Stimulated activated CD4-positive, alpha-beta T cell treated with anti-CD3 and anti-CD28 coated beads, Interleukin-1b, Interleukin-23, amount 100 ng/mL, for 48 hours (primary cell): ENCODE measurements at regions not wholly inside any gene's neighbourhood (a gene's known extent, or its start where the extent isn't known, plus 50 kb on each side); places are given as distances from the start of the nearest gene placed in this dataset.

Source experiments
- DNase-seq: peaks from one replicate; pipeline ENCODE4 v3.0.0-alpha.2; 2020

DNA sequence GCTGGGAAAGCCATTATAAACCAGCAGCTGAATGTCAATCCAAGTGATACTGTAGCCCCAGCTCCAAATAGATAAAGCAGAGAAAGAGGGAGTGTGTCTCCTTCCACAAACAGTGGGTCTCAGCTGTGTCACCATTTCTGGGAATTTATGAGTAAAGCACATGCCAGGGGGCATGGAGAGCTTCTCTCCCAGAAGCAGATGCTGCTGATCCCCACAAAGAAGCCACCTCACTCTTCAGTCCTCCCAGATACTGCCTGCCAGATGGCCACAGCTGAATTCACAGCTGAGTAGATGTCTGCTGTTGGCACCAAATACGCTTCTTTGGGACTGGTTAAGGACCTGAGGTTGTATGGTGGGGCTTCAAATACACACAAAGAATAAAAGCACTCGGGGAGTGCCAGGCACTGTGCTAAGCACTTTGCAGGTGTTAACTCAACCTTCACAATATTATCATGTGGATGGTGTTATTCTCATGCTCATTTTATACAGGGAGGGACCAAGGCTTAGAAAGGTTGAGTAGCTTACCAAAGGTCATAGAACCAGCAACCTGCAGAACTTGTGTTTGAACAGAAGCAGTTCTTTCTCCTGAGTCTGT, 298.3 kb downstream of the CDH11 start:
- no peak for DNase-seq

DNA sequence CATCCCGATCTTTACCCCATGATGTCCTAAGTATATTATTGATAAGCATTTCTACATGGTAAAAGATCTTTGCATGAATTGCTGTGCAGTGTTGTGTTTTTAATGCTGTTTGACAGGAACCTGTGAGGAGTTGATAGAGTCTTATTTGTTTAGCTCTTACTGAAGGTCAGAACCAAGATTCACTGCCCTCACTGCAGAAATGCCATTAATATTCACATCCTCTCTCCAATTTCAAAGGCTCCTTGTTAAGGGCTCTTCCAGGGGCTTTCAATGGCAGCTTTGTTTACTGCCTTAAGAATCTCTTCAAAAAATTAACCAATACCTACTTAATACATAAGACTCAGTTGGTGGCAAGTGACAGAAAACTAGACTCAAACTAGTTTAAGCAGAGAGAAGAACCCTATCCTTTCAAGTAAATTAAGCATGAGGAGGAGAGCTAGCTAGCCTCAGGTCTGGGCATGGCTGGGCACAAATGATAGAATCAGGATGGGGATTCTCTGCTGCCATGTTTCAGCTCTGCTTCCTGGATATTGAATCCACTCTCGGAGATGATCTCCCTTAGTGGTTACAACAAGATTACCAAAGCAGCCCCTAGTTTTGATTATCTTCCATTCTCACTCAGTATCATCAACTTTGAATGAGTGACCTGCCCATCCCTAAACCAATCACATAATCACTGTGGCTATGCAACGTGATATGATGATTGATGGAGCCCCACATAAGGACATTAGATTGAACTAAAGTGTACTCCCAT, 311.8 kb downstream of the CDH11 start:
- DNase-seq, result no peak

- DNase-seq, result no peak
These were observed 313.4 kb downstream of the CDH11 start for GRCh38 chr16:64808474-64808873.

DNA sequence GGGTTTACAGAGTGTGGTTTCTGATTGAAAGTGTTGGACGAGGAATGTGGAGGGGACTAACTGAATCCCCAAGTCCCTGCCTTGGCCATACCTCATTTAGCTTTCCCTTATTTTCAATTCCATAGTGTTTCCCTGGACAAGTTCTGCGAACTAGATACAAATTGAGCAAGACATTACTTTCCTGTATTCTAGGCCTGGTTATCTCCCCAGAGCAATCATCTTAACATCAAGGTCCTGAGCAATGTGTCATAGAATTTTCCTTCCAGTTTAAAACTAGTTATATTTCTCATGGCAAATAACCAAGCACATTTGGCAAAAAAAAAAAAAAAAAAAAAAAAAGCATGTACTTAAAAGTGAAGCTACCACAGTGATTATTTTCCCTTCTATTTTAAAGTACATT, 330.1 kb downstream of the CDH11 start:
- DNase-seq, result no peak

DNA sequence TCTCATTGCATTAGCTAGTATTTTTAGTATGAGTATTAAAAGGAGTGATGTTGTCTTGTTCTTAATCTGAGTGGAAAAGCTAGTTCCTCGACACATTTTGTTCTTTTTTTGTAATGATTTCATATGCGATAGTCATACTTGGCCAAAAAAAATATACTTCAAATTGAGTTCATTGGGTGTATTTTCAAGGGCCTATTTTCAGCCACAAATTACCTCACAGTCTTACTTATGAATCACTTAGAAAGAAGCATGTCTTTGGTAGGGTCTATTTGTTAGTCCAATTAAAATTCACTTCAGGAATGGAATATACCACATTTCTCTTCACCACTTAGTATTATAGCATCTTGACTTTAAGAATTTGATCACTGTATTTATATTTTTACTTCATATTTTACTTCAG, 337.2 kb downstream of the CDH11 start:
- no peak for DNase-seq

- no peak for DNase-seq
These were observed 339.4 kb downstream of the CDH11 start for GRCh38 chr16:64782484-64782883.

GRCh38 chr16:64780445-64780844, 341.4 kb downstream of the CDH11 start:
- DNase-seq, result no peak

DNA sequence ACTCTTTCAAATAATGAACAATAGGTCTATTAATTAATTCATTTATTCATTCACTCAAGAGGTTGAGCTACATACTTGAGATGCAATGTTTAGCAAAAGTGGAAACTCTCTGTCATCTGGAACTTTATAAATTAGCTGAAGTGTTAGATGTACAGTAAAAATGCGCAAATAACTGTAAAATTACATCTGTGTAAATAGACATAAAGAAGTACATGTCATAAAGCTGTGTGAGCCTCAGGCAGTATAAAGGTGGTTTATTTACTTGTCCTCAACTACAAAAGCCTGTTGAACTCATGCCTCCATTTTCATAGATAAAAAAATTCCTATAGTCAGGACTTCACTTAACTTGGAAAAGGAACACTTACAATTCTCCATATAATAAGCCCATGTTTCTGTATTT, 343.1 kb downstream of the CDH11 start:
- no peak for DNase-seq

GRCh38 chr16:64773638-64774037, 348.2 kb downstream of the CDH11 start:
- DNase-seq, result no peak

DNA sequence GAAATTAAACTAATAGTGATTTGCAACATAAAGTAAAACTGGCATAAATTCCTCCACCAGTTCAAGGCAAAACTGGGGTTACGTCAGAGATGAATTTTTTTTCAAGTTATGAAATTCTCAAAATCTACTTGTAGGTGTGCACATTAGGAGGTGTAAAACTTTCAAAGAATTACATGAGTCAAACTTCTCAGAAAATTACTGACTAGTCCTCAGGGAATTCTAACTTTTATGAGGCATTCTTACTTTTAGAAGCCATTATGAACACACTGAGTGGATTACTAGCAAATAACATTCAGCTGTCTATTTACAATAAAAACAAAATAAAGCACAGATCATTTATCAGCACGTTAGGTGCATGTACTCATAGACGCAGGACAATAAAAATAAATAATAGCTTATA, 348.7 kb downstream of the CDH11 start:
- DNase-seq, result no peak

- no peak for DNase-seq
These were observed 350.6 kb downstream of the CDH11 start for GRCh38 chr16:64771273-64771672.

DNA sequence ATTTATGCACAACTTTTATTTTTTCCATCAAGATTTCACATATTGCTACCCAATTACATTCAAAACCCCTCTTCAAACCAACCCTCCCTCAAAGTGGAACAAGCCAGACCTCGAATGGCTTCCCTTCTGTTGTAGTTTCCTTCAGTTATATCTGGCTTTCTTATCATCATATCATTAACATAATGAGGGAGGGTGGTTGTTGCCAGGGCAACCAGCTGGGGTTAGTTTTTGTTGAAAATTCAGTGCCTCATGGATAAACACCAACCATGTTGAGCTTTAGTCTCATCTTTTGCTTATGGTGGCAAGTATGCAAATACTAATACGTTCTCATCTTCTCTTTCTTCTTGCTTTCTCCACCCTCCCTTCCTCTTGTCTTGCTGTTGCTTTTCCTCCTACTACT, 359.7 kb downstream of the CDH11 start:
- DNase-seq, result no peak

- no peak for DNase-seq
These were observed 367.6 kb downstream of the CDH11 start for GRCh38 chr16:64754279-64754678.

- no peak for DNase-seq
These were observed 370.0 kb downstream of the CDH11 start for GRCh38 chr16:64751906-64752305.

- no peak for DNase-seq
These were observed 372.5 kb downstream of the CDH11 start for GRCh38 chr16:64749346-64749745.

GRCh38 chr16:64745258-64745930, 376.5 kb downstream of the CDH11 start:
- no peak for DNase-seq

- no peak for DNase-seq
These were observed 379.2 kb downstream of the CDH11 start for GRCh38 chr16:64742455-64743223.

DNA sequence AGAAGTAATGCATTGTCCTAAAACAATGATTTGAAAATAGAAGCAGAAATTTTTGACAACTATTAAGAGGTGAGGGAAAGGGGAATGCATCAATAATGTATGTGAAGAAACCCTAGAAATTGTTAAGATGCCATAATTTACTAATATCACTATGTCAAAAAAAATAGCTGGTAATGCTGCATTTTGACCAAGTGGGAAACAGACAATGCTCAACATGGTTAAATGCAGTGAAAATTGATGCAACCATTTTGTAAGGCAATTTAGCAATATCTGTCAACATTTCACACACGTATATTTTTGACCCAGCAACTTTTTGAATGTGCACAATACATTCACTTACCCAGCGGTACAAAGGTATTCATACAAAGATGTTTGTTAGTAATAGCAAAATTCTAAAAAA, 381.6 kb downstream of the CDH11 start:
- no peak for DNase-seq

GRCh38 chr16:64738321-64738960, 383.4 kb downstream of the CDH11 start:
- no peak for DNase-seq

DNA sequence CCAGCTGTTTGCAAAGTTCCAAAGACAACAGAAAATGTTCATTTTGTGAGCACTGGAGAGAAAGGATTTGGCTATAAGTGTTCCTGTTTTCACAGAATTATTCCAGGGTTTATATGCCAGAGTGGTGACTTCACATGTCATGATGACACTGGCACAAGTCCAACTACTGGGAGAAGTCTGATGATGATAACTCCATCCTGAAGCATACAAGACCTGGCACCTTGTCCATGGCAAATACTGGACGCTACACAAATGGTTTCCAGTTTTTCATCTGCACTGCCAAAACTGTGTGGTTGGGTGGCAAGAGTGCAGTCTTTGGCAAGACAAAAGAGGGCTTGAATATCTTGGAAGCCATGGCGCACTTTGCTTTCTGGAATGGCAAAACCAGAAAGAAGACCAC, 385.0 kb downstream of the CDH11 start:
- no peak for DNase-seq

DNA sequence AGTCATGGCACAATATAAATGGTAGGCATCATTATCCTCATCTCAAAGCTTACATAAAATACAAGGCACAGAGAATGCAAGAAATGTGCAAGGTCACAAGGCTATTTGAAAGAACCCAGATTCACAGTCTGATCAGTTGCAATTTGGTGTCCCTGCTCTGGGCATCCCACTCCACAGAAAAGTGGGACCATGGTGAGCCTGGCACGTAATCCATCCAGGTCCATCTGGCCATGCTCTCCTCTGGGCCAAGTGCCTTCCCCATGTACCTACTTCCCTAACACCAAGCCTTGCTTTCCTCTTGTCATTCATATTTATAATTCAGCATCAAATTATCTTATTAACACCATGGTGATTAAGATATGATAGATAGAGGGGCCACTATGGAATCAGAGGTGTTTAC, 390.0 kb downstream of the CDH11 start:
- no peak for DNase-seq

DNA sequence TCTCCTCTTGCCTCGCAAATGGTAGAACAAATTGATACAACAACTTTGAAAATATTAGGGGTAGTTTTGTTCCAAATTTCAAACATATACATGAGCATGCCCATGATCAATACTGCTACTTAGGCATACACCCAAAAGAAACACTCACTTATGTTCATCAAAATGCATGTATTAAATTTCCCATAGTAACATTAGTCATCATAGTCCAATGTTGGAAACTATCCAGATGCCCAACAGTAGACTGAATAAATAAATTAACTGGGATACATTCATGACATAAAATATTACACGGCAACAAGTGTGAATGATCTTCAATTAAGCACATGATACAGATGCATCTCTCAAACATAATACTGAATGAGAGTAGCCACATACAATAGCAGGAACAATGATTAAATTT, 391.6 kb downstream of the CDH11 start:
- no peak for DNase-seq

GRCh38 chr16:64724339-64724738, 397.5 kb downstream of the CDH11 start:
- no peak for DNase-seq
